Trophoblast cell (in vitro differentiated cells and primary cell): ENCODE measurements at regions not wholly inside any gene's neighbourhood (a gene's known extent, or its start where the extent isn't known, plus 50 kb on each side); places are given as distances from the start of the nearest gene placed in this dataset.

Experiments used
- DNase-seq, 2 donors: peaks; one replicate each; pipeline ENCODE4 v3.0.0-alpha.2; 2016
- H2AFZ ChIP-seq: 2 replicates; pipeline ENCODE4 v1.6.1; 2013; ENCODE audit warnings: low read length, moderate library complexity, mild to moderate bottlenecking; ENCODE audit not compliant: insufficient read depth, poor library complexity
- H2AK5ac ChIP-seq: 2 replicates; pipeline ENCODE4 v1.6.1; 2013; ENCODE audit warnings: mild to moderate bottlenecking, low read length
- H2BK120ac ChIP-seq: 2 replicates; pipeline ENCODE4 v1.6.1; 2013; ENCODE audit warnings: low read length, mild to moderate bottlenecking, moderate library complexity; ENCODE audit not compliant: insufficient read depth, poor library complexity
- H2BK12ac ChIP-seq: 2 replicates; pipeline ENCODE4 v1.6.1; 2013; ENCODE audit warnings: mild to moderate bottlenecking, low read length, moderate library complexity
- H2BK5ac ChIP-seq: 2 replicates; pipeline ENCODE4 v1.6.1; 2013; ENCODE audit warnings: low read length, low read depth, moderate library complexity, mild to moderate bottlenecking; ENCODE audit not compliant: poor library complexity
- H3K14ac ChIP-seq: 2 replicates; pipeline ENCODE4 v1.6.1; 2013; ENCODE audit warnings: mild to moderate bottlenecking, low read length
- H3K18ac ChIP-seq: 2 replicates; pipeline ENCODE4 v1.6.1; 2013; ENCODE audit warnings: mild to moderate bottlenecking, low read length
- H3K23ac ChIP-seq: 2 replicates; pipeline ENCODE4 v1.6.1; 2013; ENCODE audit warnings: low read length
- H3K27ac ChIP-seq: 2 replicates; pipeline ENCODE4 v1.5.1; 2013; ENCODE audit warnings: low read depth, mild to moderate bottlenecking, inconsistent platforms, low read length, moderate library complexity
- H3K27me3 ChIP-seq: 2 replicates; pipeline ENCODE4 v1.6.1; 2013; ENCODE audit warnings: inconsistent platforms, mild to moderate bottlenecking, low read length, moderate library complexity; ENCODE audit not compliant: insufficient read depth
- H3K36me3 ChIP-seq, 2 experiments: 1 replicate in 1 of 2; 2 replicates in 1 of 2; pipeline ENCODE4 v1.6.1; 2013; ENCODE audit warnings: low read length in 2 of 2, mild to moderate bottlenecking in 2 of 2, moderate library complexity in 1 of 2; ENCODE audit not compliant: insufficient read depth in 2 of 2, control insufficient read depth in 1 of 2
- H3K4ac ChIP-seq: 2 replicates; pipeline ENCODE4 v1.6.1; 2013; ENCODE audit warnings: low read depth, mild to moderate bottlenecking, low read length, moderate library complexity
- H3K4me1 ChIP-seq, 2 experiments: 1 replicate in 1 of 2; 2 replicates in 1 of 2; pipeline ENCODE4 v1.6.1; 2013; ENCODE audit warnings: low read length in 2 of 2, mild to moderate bottlenecking in 2 of 2, moderate library complexity in 1 of 2; ENCODE audit not compliant: insufficient read depth in 2 of 2, control insufficient read depth in 1 of 2
- H3K4me2 ChIP-seq: 2 replicates; pipeline ENCODE4 v1.6.1; 2013; ENCODE audit warnings: inconsistent platforms, mild to moderate bottlenecking, low read length, moderate library complexity
- H3K4me3 ChIP-seq: 2 replicates; pipeline ENCODE4 v1.5.1; 2013; ENCODE audit warnings: mild to moderate bottlenecking, low read depth, low read length, inconsistent platforms
- H3K79me1 ChIP-seq: one replicate; pipeline ENCODE4 v1.6.1; 2013; ENCODE audit warnings: low read length
- H3K79me2 ChIP-seq: 2 replicates; pipeline ENCODE4 v1.6.1; 2013; ENCODE audit warnings: low read length, mild to moderate bottlenecking; ENCODE audit not compliant: control insufficient read depth, insufficient read depth, poor library complexity
- H3K9ac ChIP-seq: 2 replicates; pipeline ENCODE4 v1.6.1; 2013; ENCODE audit warnings: mild to moderate bottlenecking, low read length
- H3K9me3 ChIP-seq: 2 replicates; pipeline ENCODE4 v1.6.1; 2013; ENCODE audit warnings: low read depth, mild to moderate bottlenecking, control low read depth, inconsistent platforms, low read length; ENCODE audit not compliant: insufficient read depth
- H4K12ac ChIP-seq: 2 replicates; pipeline ENCODE4 v1.6.1; 2013; ENCODE audit warnings: low read depth, mild to moderate bottlenecking, low read length, moderate library complexity
- H4K8ac ChIP-seq: 2 replicates; pipeline ENCODE4 v1.6.1; 2013; ENCODE audit warnings: low read depth, mild to moderate bottlenecking, low read length, moderate library complexity
- H4K91ac ChIP-seq: one replicate; pipeline ENCODE4 v1.6.1; 2013; ENCODE audit warnings: low read depth, mild to moderate bottlenecking, low read length, moderate library complexity
- WGBS: extraction: QIAGEN DNeasy Blood & Tissue Kit; methylation state at CpG from one replicate; pipeline ENCODE4 v1.1.7; 2013; ENCODE audit warnings: missing lambda C conversion rate; ENCODE audit not compliant: insufficient read length, insufficient coverage; ENCODE audit errors: extremely low coverage; 5-methylcytosine and 5-hydroxymethylcytosine counted together

DNA sequence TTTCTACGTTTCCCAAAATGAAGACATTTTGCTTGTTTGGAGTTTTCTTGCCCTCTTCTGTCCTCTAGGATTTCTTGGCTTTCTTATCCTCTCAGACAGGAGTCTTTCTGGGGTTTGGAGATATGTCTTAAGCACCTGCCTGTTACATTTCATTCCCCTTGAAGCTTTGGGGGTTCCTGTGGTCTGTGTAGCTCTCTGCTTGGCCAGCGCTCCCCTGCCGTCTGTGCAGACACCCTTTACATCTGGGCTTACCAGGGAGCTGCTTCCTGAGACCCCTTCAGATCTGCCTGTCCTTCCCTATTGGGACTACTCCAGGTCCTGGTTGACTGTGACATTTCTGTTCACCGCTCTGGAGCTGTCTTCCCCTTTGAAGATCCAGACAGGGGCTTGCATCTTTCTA, 171.9 kb upstream of the CSF3R start:
- Histone ChIP-seq H2AK5ac (no peak overlapping the region), H3K79me1 (no peaks in the 10 kb centered on the region), H4K91ac (no peak overlapping the region), H2AFZ (no peak overlapping the region), H3K4me1 (peaks cover 0 to 4% of the 10 kb centered on the region in 2 experiments), H2BK120ac (no peak overlapping the region), H3K9me3 (peaks cover 2% of the 10 kb centered on the region), H3K4ac (no peak overlapping the region), H3K27me3 (no peaks in the 10 kb centered on the region), H3K4me2 (no peak overlapping the region), H3K36me3 (no peaks in the 10 kb centered on the region), H3K9ac (no peak overlapping the region), H3K18ac (no peak overlapping the region), H3K4me3 (no peak overlapping the region), H3K14ac (no peak overlapping the region), H4K8ac (no peak overlapping the region), H3K79me2 (no peaks in the 10 kb centered on the region), H3K27ac (no peak overlapping the region), H2BK5ac (no peak overlapping the region), H4K12ac (no peak overlapping the region), H2BK12ac (no peak overlapping the region), H3K23ac (no peak overlapping the region)
- WGBS = no CpG with 5 or more reads among the region's 4 CpGs
- no peak for DNase-seq

DNA sequence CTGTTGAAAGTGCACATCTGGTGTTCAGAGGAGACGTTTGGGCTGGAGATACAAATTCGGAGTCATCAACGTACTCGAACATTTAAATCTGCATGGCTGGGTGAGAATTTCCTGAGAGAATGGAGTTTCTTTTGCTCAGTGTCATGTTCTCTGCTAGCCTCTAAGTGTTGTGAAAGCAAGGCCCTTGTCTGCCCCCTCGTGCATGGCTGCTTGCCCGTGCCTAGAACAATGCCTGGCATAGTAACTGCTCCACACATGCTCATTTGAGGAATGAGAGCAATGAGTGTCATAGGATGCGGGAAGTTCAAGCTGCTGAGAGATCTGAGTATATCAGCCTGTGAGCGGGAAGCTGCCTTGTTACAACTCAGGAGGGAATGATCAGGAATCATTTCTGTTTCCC, 171.1 kb upstream of the CSF3R start:
- no peak overlapping the region for H2BK12ac ChIP-seq
- no CpG with 5 or more reads among the region's 8 CpGs for WGBS
- H2BK5ac ChIP-seq = no peak overlapping the region
- H3K79me1 ChIP-seq = no peaks in the 10 kb centered on the region
- peak; percentile 81 to 89 for DNase-seq
- H3K36me3 ChIP-seq = no peaks in the 10 kb centered on the region
- H3K4me2 ChIP-seq = no peak overlapping the region
- H4K8ac ChIP-seq = no peak overlapping the region
- H3K79me2 ChIP-seq = no peaks in the 10 kb centered on the region
- no peak overlapping the region for H3K27ac ChIP-seq
- no peak overlapping the region for H3K14ac ChIP-seq
- no peaks in the 10 kb centered on the region for H3K27me3 ChIP-seq
- H3K4ac ChIP-seq = no peak overlapping the region
- peaks cover 0 to 4% of the 10 kb centered on the region in 2 experiments for H3K4me1 ChIP-seq
- no peak overlapping the region for H3K9ac ChIP-seq
- H2AFZ ChIP-seq = no peak overlapping the region
- H3K4me3 ChIP-seq = no peak overlapping the region
- no peak overlapping the region for H2BK120ac ChIP-seq
- H3K9me3 ChIP-seq = peaks cover 2% of the 10 kb centered on the region
- H3K23ac ChIP-seq = no peak overlapping the region
- H2AK5ac ChIP-seq = no peak overlapping the region
- H3K18ac ChIP-seq = no peak overlapping the region
- no peak overlapping the region for H4K12ac ChIP-seq
- H4K91ac ChIP-seq = no peak overlapping the region

DNA sequence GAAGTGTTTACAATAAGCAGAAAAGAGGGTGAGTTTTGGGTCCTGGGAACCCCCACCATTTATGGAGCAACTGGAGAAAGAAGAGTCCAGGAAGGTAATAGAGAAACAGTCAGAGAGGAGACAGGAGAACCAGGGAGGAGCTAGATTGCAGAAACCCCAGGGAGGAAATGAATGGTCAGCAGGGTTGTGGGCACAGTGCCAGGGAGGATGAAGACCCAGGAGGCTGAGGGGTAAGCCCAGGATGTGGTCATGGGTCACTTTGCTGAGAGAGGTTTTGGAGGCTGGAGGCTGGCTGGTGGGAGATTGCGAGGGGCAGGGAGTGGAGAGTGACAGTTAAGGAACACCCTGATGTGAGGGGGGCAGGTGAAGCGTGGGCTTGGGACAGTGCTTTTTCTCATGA, 169.9 kb upstream of the CSF3R start:
- Histone ChIP-seq H3K4me1 (peaks cover 0 to 4% of the 10 kb centered on the region in 2 experiments), H4K12ac (no peak overlapping the region), H3K23ac (no peak overlapping the region), H3K79me2 (no peaks in the 10 kb centered on the region), H2BK120ac (no peak overlapping the region), H4K8ac (no peak overlapping the region), H3K4ac (no peak overlapping the region), H3K4me3 (no peak overlapping the region), H3K36me3 (no peaks in the 10 kb centered on the region), H3K14ac (no peak overlapping the region), H2BK12ac (no peak overlapping the region), H2BK5ac (no peak overlapping the region), H3K9me3 (peaks cover 2% of the 10 kb centered on the region), H2AK5ac (no peak overlapping the region), H3K79me1 (no peaks in the 10 kb centered on the region), H3K9ac (no peak overlapping the region), H2AFZ (no peak overlapping the region), H3K18ac (no peak overlapping the region), H3K27me3 (no peaks in the 10 kb centered on the region), H4K91ac (no peak overlapping the region), H3K4me2 (no peak overlapping the region), H3K27ac (no peak overlapping the region)
- no peak for DNase-seq
- no CpG with 5 or more reads among the region's 2 CpGs for WGBS

DNA sequence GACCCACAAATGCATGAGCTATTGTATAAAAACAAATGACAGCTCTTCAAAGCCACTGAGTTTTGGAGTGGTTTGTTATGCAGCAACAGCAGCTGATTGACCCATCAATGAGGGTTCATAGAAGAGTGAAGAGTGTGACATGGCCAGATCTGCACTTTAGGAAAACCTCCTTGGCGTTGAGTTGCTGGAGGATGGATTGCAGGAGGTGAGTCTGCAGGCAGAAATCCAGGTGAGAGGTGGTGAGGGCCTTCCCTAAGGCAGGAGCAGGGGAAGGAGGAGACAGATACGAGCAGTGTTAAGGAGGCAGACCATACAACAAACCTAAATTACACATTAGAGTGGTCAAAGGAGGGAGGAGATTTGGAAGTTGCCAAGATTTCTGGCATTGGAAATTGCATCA, 169.3 kb upstream of the CSF3R start:
- no peak overlapping the region for H2AFZ ChIP-seq
- no peak overlapping the region for H3K23ac ChIP-seq
- no CpG with 5 or more reads among the region's 2 CpGs for WGBS
- H3K9me3 ChIP-seq = peaks cover 2% of the 10 kb centered on the region
- H3K36me3 ChIP-seq = no peaks in the 10 kb centered on the region
- no peaks in the 10 kb centered on the region for H3K79me1 ChIP-seq
- no peak overlapping the region for H3K14ac ChIP-seq
- H3K79me2 ChIP-seq = no peaks in the 10 kb centered on the region
- H3K4ac ChIP-seq = no peak overlapping the region
- H2BK12ac ChIP-seq = no peak overlapping the region
- H4K91ac ChIP-seq = no peak overlapping the region
- H2AK5ac ChIP-seq = no peak overlapping the region
- H3K4me3 ChIP-seq = no peak overlapping the region
- H4K12ac ChIP-seq = no peak overlapping the region
- H3K4me2 ChIP-seq = no peak overlapping the region
- H4K8ac ChIP-seq = no peak overlapping the region
- no peak overlapping the region for H3K27ac ChIP-seq
- no peak overlapping the region for H3K9ac ChIP-seq
- no peak overlapping the region for H3K18ac ChIP-seq
- no peaks in the 10 kb centered on the region for H3K27me3 ChIP-seq
- H3K4me1 ChIP-seq = peaks cover 0 to 4% of the 10 kb centered on the region in 2 experiments
- no peak overlapping the region for H2BK5ac ChIP-seq
- peak; percentile 74 to 81 for DNase-seq
- no peak overlapping the region for H2BK120ac ChIP-seq
